GOT3 (cell line): ENCODE measurements at regions not wholly inside any gene's neighbourhood (a gene's known extent, or its start where the extent isn't known, plus 50 kb on each side); places are given as distances from the start of the nearest gene placed in this dataset.
"Not testable (repeated sequence)": the region's sequence is repeated elsewhere in the genome, so short reads cannot be mapped to it uniquely, and the experiment has no call there.

Experiments used
- DNase-seq: peaks from one replicate; lab custom pipeline; 2025; ENCODE audit warnings: mixed read lengths; lab: John Stamatoyannopoulos, UW

DNA sequence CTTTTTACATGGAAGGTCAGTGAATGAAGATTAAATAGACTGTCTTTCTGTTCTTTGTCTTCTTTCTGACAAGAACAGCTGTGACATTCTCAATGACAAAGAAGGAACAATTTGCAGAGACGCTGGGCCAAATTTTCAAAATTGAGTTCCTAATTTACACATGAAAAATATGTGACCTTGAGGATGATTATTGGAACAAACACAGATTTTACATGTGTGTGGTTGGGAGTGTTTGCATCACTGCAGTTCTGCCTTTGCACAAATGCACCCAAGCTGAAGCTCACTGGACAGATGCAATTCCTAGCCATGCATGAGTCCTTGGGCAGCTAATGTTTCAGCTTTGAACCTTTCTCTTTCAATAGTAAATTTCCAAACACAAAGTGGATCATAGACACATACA, 350.8 kb downstream of the QKI start:
- no peak for DNase-seq

DNA sequence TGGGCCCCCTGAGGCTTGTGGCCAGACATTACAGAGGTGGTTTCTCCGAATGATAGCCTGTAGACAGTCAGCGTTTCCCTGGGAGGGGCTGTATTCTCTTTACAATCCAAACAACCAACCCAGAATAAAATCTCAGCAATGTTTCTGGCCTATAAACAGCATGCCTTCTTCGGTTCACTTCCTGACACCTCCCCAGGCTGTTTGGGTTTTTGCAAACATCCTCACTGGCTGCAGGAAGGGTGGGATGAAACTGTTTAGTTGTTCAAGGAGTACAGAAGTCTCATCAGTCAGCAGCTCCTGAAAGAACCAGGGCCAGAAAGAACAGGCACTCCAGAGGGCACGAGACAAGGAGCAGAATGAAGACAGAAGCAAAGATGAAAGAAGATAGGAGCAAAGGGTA, 350.0 kb downstream of the QKI start:
- no peak for DNase-seq

DNA sequence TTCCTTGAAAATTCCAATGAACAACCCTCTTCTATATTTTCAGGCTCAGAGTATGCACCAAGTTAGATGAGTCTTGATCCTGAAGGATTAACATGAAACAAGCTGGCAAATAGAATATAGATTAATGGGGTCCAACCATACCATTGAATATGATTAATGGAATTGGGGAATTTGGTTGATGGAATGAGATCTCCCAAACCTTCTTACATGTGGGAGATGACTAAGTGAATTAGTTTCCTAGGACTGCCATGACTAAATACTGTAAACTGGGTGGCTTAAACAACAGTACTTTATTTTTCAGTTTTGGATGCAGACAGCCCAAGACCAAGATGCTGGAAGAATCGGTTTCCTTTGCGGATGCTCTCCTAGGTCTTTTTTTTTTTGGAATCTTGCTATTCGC, 347.0 kb downstream of the QKI start:
- no peak for DNase-seq

DNA sequence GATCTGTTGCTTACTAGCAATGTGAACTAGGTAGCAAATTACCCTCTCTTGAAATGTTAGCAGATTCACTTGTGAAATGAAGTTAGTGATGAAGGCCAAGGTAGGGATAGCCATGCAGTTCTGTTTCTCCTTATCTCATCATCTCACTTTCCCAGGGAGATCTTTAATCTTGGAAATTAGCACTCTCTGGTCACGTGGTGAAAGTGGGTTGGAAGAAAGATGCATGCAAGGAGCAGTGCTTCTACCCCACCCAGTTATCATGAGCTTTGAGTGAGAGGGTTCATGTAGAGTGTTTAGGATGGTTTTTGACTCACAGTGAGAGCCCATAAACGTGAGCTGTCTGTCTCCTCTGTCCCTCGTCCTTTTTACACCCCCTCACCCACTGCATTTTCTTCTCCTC, 346.3 kb downstream of the QKI start:
- no peak for DNase-seq

DNA sequence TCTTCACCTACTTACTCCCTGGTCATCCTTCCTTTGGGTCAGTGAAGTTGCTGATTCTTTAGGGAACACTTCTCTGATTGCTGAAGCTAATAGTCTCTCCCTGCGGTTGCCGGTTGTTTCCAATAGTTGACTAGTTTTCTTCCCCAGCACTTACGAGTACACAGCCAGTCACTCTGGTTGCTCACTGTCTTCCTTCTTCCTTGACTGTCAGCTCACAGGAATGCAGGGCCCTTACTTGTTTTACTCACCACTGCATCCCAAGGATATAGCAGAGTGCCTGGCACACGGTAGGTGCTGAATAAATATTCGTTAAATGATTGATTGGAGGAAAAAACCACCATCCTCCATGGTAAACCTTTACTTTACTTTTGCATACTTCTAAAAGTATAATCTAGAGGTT, 345.0 kb downstream of the QKI start:
- DNase-seq = no peak

DNA sequence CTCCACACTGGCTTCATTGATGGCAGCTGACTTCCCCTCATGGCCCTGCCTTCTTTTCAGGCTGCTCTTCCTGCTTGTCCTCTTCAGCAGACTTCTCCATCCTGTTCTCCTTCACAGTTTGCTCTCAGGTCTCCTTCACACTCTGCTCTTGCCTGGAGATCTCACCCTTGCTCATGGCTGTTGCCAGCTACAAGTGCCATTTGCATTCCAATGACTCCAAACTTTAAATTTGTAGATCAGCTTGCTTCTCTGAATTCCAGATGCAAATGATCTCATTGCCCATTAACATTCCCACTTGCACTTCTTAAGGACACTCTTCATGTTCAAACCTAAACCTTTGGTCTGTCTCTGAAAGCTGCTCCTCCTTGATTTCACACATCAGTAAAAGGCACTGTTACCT, 343.0 kb downstream of the QKI start:
- DNase-seq = no peak

DNA sequence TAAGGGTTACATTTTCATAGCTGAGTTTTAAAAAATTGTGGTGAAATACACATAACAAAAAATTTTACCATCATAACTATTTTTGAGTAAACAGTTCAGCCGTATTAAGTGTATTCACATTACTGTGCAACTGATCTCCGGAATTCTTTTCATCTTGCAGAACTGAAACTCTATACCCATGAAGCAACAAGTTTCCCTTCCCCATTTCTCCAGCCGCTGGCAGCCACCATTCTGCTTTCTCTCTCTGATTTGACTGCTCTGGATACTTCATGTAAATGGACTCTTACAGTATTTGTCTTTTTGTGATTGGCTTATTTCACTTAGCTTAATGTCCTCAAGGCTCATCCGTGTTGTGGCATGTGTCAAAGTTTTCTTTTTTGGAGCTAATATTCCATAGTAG, 341.6 kb downstream of the QKI start:
- DNase-seq = no peak

DNA sequence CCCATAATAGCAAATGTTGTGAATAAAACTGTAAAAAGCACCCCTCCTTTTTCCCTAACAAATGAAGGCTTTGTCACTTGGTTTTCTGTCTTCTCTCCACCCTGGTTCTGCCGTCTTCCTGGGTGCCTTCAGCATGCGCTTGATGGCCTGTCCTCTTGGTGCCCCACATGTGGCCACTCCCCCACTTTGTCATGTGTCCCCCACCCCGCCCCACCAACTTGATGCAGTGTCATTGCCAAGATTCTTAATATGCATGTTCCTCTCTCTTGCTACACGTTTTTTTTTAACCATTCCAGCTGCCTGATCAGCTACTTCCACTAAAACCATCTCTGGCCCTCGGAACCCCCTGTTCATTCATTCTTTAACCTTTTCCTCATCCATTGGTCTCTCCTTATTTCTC, 340.3 kb downstream of the QKI start:
- DNase-seq = no peak

DNA sequence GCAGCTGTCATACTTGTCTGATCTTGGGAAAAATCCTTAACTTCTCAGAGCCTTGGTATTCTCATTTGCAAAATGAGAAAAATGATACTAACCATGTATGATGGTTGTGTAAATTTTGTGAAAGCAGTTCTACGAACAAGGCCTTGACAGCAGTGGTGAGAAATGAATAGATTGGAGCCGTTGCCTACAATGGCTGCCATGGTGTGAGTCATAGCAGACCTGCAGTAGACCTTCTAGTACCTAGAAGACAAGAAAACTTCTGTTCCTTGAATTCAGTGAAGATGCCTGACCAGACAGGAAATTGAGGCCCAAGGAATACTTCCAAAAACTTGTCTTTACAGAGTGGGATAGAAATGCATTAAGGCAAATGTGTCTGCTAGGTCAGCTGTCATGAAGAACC, 338.9 kb downstream of the QKI start:
- DNase-seq = no peak

DNA sequence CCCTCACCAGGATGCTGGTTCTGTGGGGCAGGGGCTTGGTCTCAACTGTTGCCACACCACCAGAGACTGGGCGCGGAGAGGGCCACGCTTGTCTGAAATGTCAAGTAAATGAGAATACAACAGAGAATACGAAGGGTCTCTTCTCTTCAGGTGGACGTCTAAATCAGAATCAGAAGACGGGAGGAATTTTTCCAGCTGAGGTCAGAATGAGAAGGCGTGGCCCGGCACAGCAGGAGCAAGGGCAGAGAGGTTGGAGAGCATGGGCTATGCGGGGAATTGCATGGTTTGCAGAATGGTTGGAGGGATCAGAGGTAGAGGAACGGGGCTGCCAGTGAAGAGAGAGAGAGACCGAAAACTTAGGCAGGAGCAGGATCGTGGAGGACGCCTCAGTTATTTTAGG, 337.9 kb downstream of the QKI start:
- DNase-seq = no peak

DNA sequence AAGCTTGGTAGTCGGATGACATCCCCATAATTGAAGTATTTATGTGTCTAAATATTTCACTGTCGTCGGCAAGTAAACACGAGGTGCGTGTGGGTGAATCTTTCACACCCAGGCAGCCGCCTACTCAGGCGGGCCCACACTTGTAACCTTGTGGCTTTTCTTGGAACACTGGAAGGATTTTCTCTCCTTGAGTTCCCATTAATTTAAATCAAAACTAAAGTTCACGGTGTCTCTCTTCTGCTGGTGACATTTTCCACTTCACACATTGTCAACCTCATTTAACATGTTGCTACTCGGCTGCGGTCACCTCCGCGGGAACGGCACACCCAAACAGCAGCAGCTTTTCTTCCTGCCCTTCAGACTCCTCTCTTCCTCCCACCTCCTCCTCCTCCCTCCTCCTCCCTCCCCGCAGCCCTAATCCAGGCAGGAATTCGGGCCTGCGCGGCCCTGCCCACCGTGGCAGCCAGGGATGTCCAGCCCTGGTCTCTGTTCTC, 336.6 kb downstream of the QKI start:
- DNase-seq = no peak

DNA sequence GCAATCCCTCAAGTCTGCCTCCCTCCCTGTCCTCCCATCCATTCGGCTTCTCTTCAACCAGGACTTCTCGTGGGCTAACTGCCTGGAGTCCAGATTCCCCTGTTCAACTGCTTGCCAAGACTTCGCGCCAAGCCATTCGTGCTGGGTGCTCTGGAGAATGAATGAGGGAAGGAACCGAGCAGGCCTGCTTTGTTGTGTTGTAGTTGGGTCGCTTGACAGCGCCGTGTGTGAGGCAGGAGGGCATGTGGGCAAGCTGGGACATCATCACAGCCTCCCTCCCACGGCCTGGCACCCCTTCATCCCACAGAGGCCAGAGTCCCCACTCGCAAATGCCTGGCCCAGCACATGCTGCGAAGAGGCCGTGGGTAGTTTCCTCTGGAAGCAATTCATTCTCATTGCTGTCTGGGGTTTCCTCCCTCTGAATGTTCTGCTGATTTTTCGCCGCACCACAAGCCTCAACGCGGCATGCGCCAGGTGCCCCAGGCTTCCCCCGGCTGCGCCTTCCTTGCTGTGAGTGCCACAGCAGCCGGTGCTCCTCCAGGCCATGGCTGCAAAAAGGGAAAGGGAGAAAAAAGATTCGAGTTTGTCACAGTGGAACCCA, 336.0 kb downstream of the QKI start:
- DNase-seq = no peak

DNA sequence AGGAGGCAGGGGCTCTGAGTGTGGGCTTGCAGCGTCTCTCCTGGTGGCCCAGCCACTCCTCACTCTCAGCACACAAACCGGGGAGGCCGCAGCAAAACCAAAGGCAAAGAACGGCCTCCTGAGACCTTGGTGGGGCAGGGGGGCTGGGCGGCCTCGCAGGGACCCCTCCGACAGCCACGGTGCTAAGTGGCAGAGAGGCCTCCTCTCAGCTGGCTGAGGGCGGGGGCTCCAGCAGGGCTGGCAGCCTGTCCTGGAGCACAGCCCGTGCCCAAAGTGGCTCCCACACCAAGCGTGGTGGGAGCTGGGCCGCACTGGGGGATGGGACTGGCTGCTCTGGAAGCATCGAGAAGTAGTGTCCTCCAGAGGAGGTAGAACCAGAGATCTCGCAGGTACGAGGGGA, 334.4 kb downstream of the QKI start:
- no peak for DNase-seq

DNA sequence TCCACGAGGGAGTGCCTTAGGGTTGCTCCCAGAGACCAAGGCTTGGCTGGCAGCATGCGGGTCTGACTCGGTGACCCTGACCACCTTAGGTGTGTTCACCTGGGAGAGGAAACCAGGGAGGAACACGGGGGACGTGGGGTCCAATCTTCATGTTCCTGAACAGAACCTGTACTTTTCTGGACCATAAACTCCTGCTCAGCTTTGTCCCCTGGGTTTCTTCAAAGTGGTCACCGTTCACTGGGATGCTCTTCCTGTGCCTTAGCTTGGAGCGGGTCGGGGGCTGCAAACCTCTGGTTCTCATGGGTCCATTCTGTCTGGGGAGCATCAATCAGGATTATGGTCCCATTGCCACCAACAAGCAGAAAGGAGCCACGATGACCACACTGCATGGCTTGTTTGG, 333.5 kb downstream of the QKI start:
- DNase-seq = no peak

DNA sequence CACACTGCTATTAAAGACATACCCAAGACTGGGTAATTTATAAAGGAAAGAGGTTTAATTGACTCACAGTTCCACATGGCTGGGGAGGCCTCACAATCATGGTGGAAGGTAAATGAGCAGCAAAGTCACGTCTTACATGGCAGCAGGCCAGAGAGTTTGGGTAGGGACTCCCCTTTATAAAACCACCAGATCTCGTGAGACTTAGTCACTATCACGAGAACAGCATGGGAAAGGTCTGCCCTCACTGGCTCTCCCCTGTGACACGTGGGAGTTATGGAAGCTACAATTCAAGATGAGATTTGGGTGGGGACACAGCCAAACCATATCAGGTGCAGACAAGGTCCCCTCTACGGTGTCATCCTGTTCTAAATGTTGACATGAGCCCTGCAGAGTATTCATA, 332.5 kb downstream of the QKI start:
- not testable (repeated sequence) for DNase-seq

DNA sequence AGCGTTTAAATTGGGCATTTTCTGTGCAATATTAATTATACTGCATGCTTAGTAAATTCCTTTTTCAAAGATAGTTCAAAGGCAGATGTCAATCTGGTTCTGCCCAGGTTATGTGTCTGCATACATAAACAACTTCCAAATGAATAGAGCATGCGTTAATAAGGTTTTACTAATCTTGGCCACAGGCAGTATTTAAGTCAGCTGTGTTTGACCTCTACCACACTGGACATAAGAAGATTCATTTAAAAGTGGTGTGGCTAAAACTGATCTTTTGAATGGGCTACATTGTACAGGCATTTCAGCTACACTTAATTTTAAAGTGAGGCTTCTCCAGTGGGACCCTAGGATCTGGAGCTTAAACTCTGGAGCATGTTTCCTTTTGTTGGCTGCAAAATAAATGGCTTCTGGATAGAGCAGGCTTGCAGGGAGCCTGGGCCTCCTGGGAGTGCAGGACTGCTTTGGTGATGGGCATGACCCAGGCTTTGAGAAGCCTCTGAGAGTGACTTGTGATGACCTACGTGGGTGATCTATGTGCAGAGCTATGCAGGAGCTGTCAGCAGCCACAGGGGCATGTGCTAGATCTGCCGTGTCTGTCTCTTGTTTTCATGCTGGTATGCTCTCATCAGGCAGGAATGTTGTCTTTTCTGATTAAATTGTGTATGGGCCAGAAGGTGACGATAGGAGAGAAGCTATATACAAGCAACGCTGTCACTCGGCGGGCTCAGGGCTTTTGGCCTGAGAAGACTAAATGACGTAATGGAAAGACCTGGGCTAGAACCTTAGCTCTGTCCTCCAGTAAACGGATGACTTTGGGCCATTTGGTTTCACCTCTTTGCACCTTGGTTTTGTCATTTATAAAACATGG, 331.2 kb downstream of the QKI start:
- no peak for DNase-seq

DNA sequence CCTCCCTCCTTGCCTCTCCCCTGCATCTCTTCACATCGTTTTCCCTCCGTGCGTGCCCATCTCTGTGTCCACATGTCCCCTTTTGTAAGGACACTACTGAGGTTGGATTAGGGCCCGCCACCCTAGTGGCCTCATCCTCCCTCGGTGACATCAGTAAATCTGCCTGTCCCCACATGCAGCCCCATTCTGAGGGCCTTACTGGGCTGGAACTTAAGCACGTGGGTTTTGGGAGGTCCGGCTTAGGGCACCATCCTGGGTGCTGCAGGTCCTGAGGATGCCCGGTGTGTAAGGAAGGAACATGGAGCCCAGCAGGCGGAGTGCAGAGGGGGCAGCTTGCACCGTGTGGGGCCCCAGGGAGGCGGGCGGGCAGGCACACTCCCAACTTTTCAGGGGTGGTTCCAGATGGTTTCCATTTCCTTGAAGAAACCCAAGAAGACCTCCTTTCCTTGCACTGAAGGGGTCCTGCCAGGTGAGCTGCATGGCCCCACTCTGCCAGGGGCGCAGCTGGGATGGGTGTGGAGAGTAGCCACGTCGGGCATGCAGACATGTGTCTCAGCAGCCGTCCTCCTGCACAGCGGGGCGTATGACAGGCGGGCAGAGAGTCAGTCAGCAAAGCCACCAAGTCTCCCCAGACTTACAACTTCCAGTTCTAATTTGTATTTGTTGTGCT, 329.9 kb downstream of the QKI start:
- no peak for DNase-seq

DNA sequence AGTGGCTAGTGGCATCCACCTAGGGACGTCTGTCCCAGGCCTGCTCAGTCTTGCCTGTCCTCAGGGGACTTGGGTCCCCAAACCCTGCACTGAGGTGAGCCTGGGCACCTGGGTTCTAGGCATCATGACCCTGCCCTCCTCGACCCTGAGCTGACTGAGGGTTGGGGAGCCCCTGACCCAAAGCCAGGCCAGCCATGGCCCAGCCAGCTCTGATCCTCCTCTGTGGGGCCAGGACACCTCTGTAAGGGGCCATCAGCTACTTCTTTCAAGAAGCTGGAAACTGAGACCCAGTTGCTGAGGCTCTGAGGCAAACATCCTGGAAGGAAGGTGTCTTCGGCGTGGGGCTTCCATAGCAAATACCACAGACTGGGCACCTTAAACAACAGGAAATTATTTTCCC, 329.3 kb downstream of the QKI start:
- DNase-seq = no peak

DNA sequence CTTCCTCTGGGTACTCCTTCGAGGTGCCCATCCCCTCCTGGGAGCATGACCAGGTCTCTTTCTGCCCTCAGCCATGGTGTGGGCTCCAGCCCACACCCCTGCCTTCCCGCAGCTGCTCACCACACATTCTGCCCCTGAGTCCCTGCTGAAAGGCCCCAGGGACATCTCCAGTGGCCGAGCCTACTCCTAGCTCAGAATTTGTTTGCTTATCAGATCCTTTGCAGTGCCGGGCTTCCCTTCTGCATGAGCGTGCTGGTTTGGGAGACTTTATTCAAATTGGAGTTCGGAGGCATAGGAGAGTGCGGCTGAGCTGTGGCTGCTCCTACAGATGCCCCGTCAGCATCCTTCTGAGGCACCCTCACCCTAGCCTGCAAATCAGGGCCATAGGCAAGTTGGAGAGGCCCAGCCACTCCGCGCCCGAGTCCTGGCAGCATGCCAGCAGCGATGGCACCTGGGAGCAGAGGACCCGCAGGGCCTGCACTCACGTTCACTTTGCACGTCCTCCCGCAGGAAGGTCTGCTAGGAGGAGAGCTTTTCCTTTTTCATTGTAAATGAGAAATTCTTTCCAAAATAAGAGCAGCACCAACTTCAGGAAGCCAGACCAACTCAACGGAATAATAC, 327.3 kb downstream of the QKI start:
- DNase-seq = no peak

DNA sequence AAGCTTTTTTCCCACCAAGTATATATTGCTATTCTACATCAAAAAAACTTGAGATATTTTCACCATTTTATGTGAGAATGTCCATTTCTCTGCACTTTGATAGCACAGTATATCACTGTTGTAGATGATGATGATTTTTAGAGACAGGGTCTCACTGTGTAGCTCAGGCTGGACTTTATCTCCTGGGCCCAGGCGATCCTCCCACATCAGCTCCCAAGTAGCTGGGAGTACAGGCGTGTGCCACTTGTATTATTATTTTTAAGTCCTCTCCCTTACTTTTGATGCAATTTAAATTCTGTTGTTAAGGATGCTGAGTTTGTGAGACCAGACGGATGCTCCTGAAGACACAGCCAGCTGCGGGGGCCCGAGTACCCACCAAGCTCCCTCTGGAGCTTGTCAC, 326.8 kb downstream of the QKI start:
- DNase-seq = no peak

DNA sequence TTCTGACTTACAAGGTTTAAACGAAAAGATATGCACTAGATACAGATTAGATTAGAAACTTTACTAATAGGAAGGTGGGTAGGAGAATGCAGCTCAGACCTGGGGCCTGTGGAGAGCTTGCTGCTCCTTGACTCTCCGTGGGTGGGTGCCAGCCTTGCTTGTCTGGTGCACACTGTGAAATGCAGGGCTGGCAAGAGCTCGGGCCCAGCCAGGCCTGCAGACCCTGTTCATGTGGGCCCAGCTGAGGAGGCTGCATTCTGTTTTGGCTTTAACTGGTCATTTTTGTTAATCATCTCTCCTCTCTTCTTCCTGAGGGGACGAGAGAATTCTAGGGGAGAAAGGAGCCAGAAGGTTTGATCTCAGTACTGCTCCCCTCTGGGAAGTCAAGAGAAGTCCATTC, 325.4 kb downstream of the QKI start:
- DNase-seq = no peak

DNA sequence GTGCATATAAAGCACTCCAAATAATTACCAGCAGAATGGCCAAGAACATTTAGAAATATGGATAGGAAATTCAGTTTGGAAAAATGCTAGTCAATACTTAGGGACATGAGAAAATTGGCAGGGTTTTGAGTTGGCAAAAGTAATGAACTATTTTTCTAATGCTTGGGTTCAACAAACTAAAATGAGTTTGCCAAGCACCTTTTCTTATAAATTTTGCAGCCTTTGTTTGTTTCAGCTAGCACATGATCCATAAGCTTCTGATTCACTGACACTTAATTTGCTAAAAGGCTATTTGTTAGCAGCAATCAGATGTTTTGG, 324.8 kb downstream of the QKI start:
- no peak for DNase-seq
